ENCODE measurements at regions not wholly inside any gene's neighbourhood (a gene's known extent, or its start where the extent isn't known, plus 50 kb on each side); places are given as distances from the start of the nearest gene placed in this dataset.

DNA sequence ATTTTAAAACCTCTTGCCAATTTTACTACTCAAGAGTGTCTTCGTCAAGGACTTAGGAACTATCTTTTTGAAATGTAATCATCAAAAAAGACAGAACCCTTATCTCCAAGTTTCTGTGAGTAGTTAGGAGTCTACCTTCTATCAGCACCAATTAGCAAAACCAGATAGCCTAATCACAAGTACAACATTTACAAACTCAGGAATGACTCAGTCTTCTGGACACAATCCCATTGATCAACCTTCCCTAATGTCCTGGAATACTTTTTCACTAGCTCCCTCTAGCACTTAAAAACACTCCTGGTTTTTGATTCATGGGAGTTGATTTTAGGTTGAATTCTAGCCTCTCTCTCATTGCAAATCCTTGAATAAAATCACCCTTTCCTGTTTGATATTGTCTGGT lies 680.7 kb downstream of the PRR16 start:
- TF ChIP-seq, protein P1, sequence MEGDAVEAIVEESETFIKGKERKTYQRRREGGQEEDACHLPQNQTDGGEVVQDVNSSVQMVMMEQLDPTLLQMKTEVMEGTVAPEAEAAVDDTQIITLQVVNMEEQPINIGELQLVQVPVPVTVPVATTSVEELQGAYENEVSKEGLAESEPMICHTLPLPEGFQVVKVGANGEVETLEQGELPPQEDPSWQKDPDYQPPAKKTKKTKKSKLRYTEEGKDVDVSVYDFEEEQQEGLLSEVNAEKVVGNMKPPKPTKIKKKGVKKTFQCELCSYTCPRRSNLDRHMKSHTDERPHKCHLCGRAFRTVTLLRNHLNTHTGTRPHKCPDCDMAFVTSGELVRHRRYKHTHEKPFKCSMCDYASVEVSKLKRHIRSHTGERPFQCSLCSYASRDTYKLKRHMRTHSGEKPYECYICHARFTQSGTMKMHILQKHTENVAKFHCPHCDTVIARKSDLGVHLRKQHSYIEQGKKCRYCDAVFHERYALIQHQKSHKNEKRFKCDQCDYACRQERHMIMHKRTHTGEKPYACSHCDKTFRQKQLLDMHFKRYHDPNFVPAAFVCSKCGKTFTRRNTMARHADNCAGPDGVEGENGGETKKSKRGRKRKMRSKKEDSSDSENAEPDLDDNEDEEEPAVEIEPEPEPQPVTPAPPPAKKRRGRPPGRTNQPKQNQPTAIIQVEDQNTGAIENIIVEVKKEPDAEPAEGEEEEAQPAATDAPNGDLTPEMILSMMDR (IDR thresholded peaks at IDR 0.05 in 2 of 3, conservative IDR thresholded peaks at IDR 0.05 in 1 of 3; ENCODE audit: borderline replicate concordance in 1 of 3, insufficient read depth in 1 of 3, low read depth in 2 of 3, low read length in 2 of 3): no peak
- no peak for TF ChIP-seq EZH2 (IDR thresholded peaks at IDR 0.05)

Measured in HCT116 (cell line).